ENCODE measurements at regions not wholly inside any gene's neighbourhood (a gene's known extent, or its start where the extent isn't known, plus 50 kb on each side); places are given as distances from the start of the nearest gene placed in this dataset.
"Not testable (repeated sequence)": the region's sequence is repeated elsewhere in the genome, so short reads cannot be mapped to it uniquely, and the experiment has no call there.

DNA sequence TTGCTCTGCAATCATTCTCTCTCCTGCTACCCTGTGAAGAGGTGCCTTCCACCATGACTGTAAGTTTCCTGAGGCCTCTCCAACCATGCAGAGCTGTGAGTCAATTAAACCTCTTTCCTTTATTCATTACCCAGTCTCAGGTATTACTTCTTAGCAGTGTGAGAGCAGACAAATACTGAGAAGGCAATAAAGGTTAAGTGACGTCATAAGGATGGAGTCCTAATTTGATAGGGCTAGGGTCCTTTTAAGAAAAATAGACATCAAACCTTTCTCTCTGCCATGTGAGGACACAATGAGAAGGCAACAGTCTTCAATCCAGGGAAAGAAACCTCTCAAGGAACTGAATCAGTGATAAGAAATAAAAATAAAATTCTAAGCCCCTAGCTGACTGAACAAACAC is 1262.7 kb downstream of the FAM133A start:
- H3K4me3 ChIP-seq (ENCODE audit: control insufficient read depth, low read depth, low read length), result no peak overlapping the region
- TF ChIP-seq, protein P1, sequence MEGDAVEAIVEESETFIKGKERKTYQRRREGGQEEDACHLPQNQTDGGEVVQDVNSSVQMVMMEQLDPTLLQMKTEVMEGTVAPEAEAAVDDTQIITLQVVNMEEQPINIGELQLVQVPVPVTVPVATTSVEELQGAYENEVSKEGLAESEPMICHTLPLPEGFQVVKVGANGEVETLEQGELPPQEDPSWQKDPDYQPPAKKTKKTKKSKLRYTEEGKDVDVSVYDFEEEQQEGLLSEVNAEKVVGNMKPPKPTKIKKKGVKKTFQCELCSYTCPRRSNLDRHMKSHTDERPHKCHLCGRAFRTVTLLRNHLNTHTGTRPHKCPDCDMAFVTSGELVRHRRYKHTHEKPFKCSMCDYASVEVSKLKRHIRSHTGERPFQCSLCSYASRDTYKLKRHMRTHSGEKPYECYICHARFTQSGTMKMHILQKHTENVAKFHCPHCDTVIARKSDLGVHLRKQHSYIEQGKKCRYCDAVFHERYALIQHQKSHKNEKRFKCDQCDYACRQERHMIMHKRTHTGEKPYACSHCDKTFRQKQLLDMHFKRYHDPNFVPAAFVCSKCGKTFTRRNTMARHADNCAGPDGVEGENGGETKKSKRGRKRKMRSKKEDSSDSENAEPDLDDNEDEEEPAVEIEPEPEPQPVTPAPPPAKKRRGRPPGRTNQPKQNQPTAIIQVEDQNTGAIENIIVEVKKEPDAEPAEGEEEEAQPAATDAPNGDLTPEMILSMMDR (conservative IDR thresholded peaks at IDR 0.05; ENCODE audit: control insufficient read depth, insufficient read depth, low read depth, low read length), result no peak
- no peak for DNase-seq (ENCODE audit: low read depth)

DNA sequence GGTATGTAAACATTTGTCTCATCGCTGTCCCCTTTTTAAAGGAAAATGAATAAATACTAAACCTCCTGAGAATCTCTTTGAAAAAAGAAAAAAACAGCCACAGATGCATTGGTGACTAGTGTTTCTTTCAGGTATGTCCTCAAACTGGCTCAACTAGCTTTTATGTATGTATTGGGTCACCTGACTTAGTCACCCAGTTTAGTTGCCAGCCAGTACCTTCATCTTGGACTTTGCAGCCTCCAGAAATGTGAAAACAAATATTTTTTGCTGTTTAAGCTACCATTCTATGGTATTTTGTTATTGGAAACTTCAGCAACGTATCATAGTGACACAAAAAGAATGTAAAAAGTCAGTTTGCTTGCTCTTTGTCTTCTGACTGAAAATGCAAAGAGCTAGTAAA is 1263.5 kb downstream of the FAM133A start:
- no peak for DNase-seq (ENCODE audit: low read depth)
- TF ChIP-seq, protein P1 (conservative IDR thresholded peaks at IDR 0.05; ENCODE audit: control insufficient read depth, insufficient read depth, low read depth, low read length), result no peak

DNA sequence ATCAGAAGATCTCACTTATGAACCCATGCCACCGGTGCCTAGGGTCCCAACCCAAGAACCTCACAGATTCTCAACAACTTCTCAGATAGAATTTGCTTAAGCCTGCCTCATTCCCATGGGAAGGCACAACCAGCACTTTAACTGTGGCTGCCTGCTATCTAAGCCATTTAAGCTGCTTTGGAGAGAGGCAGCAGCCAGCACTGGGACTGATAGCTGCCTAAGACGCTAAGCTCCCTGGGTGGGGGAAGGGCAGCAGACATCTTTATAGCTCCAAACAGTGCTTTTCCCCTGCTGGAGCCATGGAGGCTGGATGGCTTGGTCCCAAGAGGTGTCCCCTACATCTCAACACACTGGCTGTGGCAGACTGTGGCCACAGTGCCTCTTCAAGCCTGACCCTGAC is 1268.6 kb downstream of the FAM133A start:
- no peak for DNase-seq (ENCODE audit: low read depth)
- no peak overlapping the region for H3K4me3 ChIP-seq (ENCODE audit: control insufficient read depth, low read depth, low read length)
- TF ChIP-seq, protein P1 (conservative IDR thresholded peaks at IDR 0.05; ENCODE audit: control insufficient read depth, insufficient read depth, low read depth, low read length), result no peak

More for the DNA sequence above, 1263.5 kb downstream of the FAM133A start:
- no peak overlapping the region for H3K4me3 ChIP-seq (ENCODE audit: control insufficient read depth, low read depth, low read length)

DNA sequence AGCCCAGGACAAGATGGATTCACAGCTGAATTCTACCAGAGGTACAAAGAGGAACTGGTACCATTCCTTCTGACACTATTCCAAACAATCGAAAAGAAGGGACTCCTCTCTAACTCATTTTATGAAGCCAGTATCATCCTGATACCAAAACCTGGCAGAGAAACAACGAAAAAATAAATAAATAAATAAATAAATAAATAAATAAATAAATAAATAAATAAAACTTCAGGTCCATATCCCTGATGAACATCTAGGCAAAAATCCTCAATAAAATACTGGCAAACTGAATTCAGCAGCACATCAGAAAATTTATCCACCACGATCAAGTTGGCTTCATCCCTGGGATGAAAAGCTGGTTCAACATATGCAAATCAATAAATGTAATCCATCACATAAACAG is 1272.1 kb downstream of the FAM133A start:
- not testable (repeated sequence) for H3K4me3 ChIP-seq (ENCODE audit: control insufficient read depth, low read depth, low read length); DNase-seq (ENCODE audit: low read depth)

DNA sequence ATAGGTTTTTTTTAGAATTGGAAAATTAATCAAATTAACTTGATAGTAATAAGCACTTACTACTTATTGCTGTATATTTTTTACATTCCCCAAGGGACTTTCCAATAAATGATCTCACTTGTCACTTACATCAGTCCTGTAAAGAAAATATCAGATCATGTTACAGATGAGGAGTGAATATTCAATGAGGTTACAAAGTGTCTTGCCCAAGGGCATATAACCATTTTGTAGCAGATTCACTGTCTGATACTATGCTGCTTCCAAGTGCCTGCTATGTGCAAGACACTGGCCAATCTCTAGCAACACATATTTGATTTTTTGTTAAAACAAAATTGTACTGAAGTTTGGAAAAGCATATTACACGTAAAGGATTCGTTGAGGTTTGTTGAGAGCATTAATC is 1287.7 kb downstream of the FAM133A start:
- TF ChIP-seq, protein P1 (conservative IDR thresholded peaks at IDR 0.05; ENCODE audit: control insufficient read depth, insufficient read depth, low read depth, low read length), result no peak
- DNase-seq (ENCODE audit: low read depth), result no peak
- no peak overlapping the region for H3K4me3 ChIP-seq (ENCODE audit: control insufficient read depth, low read depth, low read length)

DNA sequence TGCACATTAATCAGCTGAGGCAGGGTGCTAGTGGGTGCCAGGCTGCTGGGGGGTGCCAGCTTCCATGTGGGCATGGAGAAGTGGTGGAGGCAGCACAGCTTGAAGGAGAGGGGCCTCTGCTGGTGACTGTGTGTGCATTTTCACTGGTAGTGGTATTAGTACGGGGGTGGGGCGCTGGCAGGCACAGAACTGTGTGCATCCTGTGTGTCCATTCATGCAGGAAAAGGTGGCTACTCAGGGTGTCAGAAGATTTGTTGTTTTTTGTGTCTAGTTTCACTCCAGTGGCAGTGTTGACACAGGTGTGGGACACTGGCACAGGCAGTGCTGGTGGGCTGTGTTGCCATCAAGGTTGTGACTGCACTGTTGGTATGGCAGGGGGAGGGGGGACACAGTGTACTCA is 1303.6 kb downstream of the FAM133A start:
- TF ChIP-seq, protein P1 (conservative IDR thresholded peaks at IDR 0.05; ENCODE audit: control insufficient read depth, insufficient read depth, low read depth, low read length), result no peak
- DNase-seq (ENCODE audit: low read depth), result no peak
- no peak overlapping the region for H3K4me3 ChIP-seq (ENCODE audit: control insufficient read depth, low read depth, low read length)

DNA sequence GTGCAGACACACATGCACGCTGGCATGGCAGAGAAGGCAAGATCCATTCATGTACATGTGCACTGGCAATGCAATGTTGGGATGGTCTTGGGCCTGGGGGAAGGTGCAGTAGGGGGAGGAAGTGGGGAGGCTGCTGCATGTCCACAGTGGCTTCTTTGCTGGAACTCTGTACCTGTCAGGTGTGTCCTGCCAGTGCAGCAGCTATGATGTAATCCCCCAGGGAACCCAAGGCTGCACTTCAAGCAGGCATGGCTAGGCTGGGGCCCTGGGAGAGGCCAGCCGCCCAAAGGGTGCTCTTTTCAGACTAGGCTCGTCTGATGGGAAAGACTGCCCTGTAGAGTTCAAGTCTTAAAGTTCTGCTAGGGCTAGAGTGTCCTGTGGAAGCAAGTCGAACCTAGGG is 1304.0 kb downstream of the FAM133A start:
- H3K4me3 ChIP-seq (ENCODE audit: control insufficient read depth, low read depth, low read length), result no peak overlapping the region
- TF ChIP-seq, protein P1 (conservative IDR thresholded peaks at IDR 0.05; ENCODE audit: control insufficient read depth, insufficient read depth, low read depth, low read length), result no peak
- no peak for DNase-seq (ENCODE audit: low read depth)

Data from fibroblast of mammary gland (primary cell).